Heart right ventricle (tissue), 16 donors: ENCODE measurements at regions not wholly inside any gene's neighbourhood (a gene's known extent, or its start where the extent isn't known, plus 50 kb on each side); places are given as distances from the start of the nearest gene placed in this dataset.

ENCODE experiments used
- ATAC-seq, 8 donors: fragments of 200-7000 bp; cut with Tn5 transposase; one replicate each; pipeline ENCODE4 v1.9.1; 2020; ENCODE audit warnings: mild to moderate bottlenecking in 8 of 8, moderate library complexity in 8 of 8, moderate number of reproducible peaks in 1 of 8
- DNase-seq, 2 donors: peaks; one replicate each; pipeline ENCODE4 v3.0.0-alpha.2; 2020
- H3K27ac ChIP-seq, 10 donors: fragments of 200-600 bp; sonication (generic) in 2 of 10; one replicate each; pipeline versions ENCODE4 v1.5.0 to v1.8.0; 2020 to 2022; ENCODE audit warnings: mild to moderate bottlenecking in 3 of 10
- H3K27me3 ChIP-seq, 7 donors: fragments of 200-600 bp; one replicate each; pipeline ENCODE4 v1.8.0; 2021 to 2022; ENCODE audit warnings: mild to moderate bottlenecking in 2 of 7
- H3K36me3 ChIP-seq, 9 donors: fragments of 200-600 bp; sonication (generic) in 1 of 9; one replicate each; pipeline versions ENCODE4 v1.5.0 to v1.8.0; 2020 to 2022; ENCODE audit warnings: mild to moderate bottlenecking in 2 of 9
- H3K4me1 ChIP-seq, 9 donors: fragments of 200-600 bp; sonication (generic) in 1 of 9; one replicate each; pipeline versions ENCODE4 v1.5.0 to v1.8.0; 2020 to 2022; ENCODE audit warnings: mild to moderate bottlenecking in 4 of 9
- H3K4me3 ChIP-seq, 10 donors: fragments of 200-600 bp; sonication (generic) in 2 of 10; one replicate each; pipeline versions ENCODE4 v1.5.0 to v1.8.0; 2020 to 2022; ENCODE audit warnings: mild to moderate bottlenecking in 7 of 10, moderate library complexity in 2 of 10
- H3K9me3 ChIP-seq, 11 donors: fragments of 200-600 bp in 10 of 11; sonication (generic) in 2 of 11; one replicate each; pipeline versions ENCODE4 v1.5.0 to v1.8.0; 2013 to 2022; ENCODE audit warnings: mild to moderate bottlenecking in 2 of 11, control low read depth in 1 of 11, moderate library complexity in 1 of 11
- CTCF ChIP-seq, 9 donors: fragments of 200-600 bp; sonication (generic) in 2 of 9; IDR thresholded peaks; one replicate each; pipeline versions ENCODE4 v1.5.0 to v1.8.0; 2021 to 2022; ENCODE audit warnings: antibody characterized with exemption in 9 of 9, mild to moderate bottlenecking in 5 of 9, moderate library complexity in 1 of 9
- WGBS, 2 donors: extraction: QIAGEN DNeasy Blood & Tissue Kit; methylation state at CpG; one replicate each; pipeline ENCODE4 v1.1.7; 2013; ENCODE audit warnings: inconsistent platforms in 1 of 2; 5-methylcytosine and 5-hydroxymethylcytosine counted together
- intact Hi-C, 10 donors: fragments of 100-400 bp; cut with DNase I; formaldehyde crosslinking; loops; one replicate each; pipeline versions ENCODE4 v1.11.1 to v1.14.2; 2022
- donor health status: Arrhythmogenic right ventricular cardiomyopathy.
- donor health status: ischemic (EF 13 %, LVEDD 7.1; RV severe dilation, severe dysfunction).
- donor health status: healthy with polysubstance abuse.
- donor health status: DM: no; HTN: yes; CAD: no.
- donor health status: DM: no; HTN: no; CAD: no.
- donor health status: ischemic (EF 25% LVEDD 6.9; RV normal size, moderate dysfunction).
- donor health status: ischemic (EF 25% LVEDD 5.7; RV mildly dilated, moderate dysfunction).
- donor health status: healthy.
- donor health status: DM: yes; HTN: yes; CAD: no.
- donor health status: Ischemic cardiomyopathy.
- donor health status: ischemic (EF 35%, LVEDD 5.7; RV mildly dilated, moderate dysfunction).
- donor health status: nonischemic (EF 11% LVEDD 7.7; RV severe dilation, severe dysfunction).
- donor health status: DM: yes; HTN: yes; CAD: no.
- donor health status: PGD.
- donor health status: ischemic (EF 29% LVEDD 5.4; RV normal size, mild dysfunction).
- donor health status: nonischemic (EF 23%, LVEDD 6.1; RV moderate dilation, normal function).

GRCh38 chr19:31519908-31520307, 170.7 kb upstream of the TSHZ3 start:
- Histone ChIP-seq H3K4me1 (no peaks in the 10 kb centered on the region), H3K36me3 (no peaks in the 10 kb centered on the region), H3K27ac (no peak overlapping the region), H3K9me3 (peaks cover 0 to 29% (median 0%) of the 10 kb centered on the region in 11 donors), H3K4me3 (no peak overlapping the region), H3K27me3 (peaks cover 0 to 19% (median 4%) of the 10 kb centered on the region in 7 donors)
- DNase-seq, result no peak
- 85 to 88% methylated on average over 1 of the region's 1 CpG for WGBS, 2 donors
- no peak for TF ChIP-seq CTCF (IDR thresholded peaks at IDR 0.05)
- ATAC-seq, result no peak
- intact Hi-C loops, result no loop called here

- no peaks in the 10 kb centered on the region for H3K4me1 ChIP-seq
- no peak for ATAC-seq
- no peaks in the 10 kb centered on the region for H3K36me3 ChIP-seq
- H3K4me3 ChIP-seq, result no peak overlapping the region
- DNase-seq, result no peak
- TF ChIP-seq CTCF (IDR thresholded peaks at IDR 0.05), result no peak
- H3K9me3 ChIP-seq, result peaks cover 0 to 36% (median 6%) of the 10 kb centered on the region in 11 donors
- intact Hi-C loops, result no loop called here
- H3K27me3 ChIP-seq, result peaks cover 0 to 19% (median 3%) of the 10 kb centered on the region in 7 donors
- H3K27ac ChIP-seq, result no peak overlapping the region
Observed at GRCh38 chr19:31520633-31521032, 171.4 kb upstream of the TSHZ3 start.

DNA sequence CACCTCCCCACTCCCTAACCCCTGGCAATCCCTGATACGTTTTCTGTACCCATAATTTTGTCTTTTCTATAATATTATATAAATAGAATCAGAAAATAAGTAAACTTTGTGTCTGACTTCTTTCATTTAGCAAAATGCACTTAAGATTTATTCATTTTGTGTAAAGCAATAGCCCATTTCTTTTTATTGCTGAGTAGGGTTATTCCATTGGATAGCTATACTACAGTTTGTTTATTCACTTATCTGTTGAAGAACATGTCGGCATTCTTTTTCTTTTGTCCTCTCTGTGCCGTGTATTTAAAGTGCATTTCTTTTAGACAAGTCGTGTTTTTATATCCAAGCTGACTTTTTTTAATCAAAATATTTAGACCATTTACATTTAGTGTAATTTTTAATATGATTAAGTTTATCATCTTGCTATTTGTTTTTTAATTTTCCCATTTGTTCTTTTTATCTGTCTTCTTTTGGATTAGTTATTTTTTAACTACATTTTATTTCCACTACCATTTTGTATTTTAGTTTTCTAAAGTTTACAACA, 176.4 kb upstream of the TSHZ3 start:
- H3K4me1 ChIP-seq, result no peaks in the 10 kb centered on the region
- DNase-seq, result no peak
- TF ChIP-seq CTCF (IDR thresholded peaks at IDR 0.05), result no peak
- H3K9me3 ChIP-seq, result peaks cover 0 to 50% (median 14%) of the 10 kb centered on the region in 11 donors
- no peak for ATAC-seq
- 79 to 82% methylated on average over 4 of the region's 4 CpGs for WGBS, 2 donors
- no peak overlapping the region for H3K4me3 ChIP-seq
- no peak overlapping the region for H3K27ac ChIP-seq
- no peaks in the 10 kb centered on the region for H3K36me3 ChIP-seq
- intact Hi-C loops, result no loop called here
- no peaks in the 10 kb centered on the region for H3K27me3 ChIP-seq

GRCh38 chr19:31527443-31527842, 178.2 kb upstream of the TSHZ3 start:
- intact Hi-C loops, result no loop called here
- ATAC-seq, result no peak
- no peak for DNase-seq
- no peaks in the 10 kb centered on the region for H3K36me3 ChIP-seq
- no peaks in the 10 kb centered on the region for H3K4me1 ChIP-seq
- no peak for TF ChIP-seq CTCF (IDR thresholded peaks at IDR 0.05)
- H3K9me3 ChIP-seq, result peaks cover 0 to 38% (median 14%) of the 10 kb centered on the region in 11 donors
- H3K4me3 ChIP-seq, result no peak overlapping the region
- no peak overlapping the region for H3K27ac ChIP-seq
- H3K27me3 ChIP-seq, result peaks cover 0 to 7% (median 0%) of the 10 kb centered on the region in 7 donors
